ENCODE measurements at regions not wholly inside any gene's neighbourhood (a gene's known extent, or its start where the extent isn't known, plus 50 kb on each side); places are given as distances from the start of the nearest gene placed in this dataset.

- Histone ChIP-seq H3K4me3 (peak overlapping the region; percentile 33), H3F3A (ENCODE audit: low read depth) (peaks cover 15% of the 10 kb centered on the region), H4K20me1 (ENCODE audit: low read depth) (no peaks in the 10 kb centered on the region), H3K27ac (no peak overlapping the region), H3K4me1 (peaks cover 32% of the 10 kb centered on the region), H3K36me3 (no peaks in the 10 kb centered on the region), H3K27me3 (no peaks in the 10 kb centered on the region), H3K9me3 (ENCODE audit: low read depth) (no peaks in the 10 kb centered on the region), H3K9ac (no peak overlapping the region), H3K79me2 (ENCODE audit: low read depth) (no peaks in the 10 kb centered on the region), H2AFZ (replicated peaks) (peak overlapping the region; percentile 85), H3K4me2 (peak overlapping the region; percentile 65)
- Mint-ChIP-seq H3K36me3 (no peaks in the 10 kb centered on the region), H3K4me1 (peaks cover 29% of the 10 kb centered on the region), H3K27me3 (ENCODE audit: insufficient read depth, low read depth) (peaks cover 7% of the 10 kb centered on the region), H3K9me3 (no peaks in the 10 kb centered on the region), H3K4me3 (peak overlapping the region; percentile 74), H3K27ac (peak overlapping the region; percentile 59)
- peak; percentile 96 for DNase-seq (ENCODE audit: low spot score)
- TF ChIP-seq CTCF (IDR thresholded peaks at IDR 0.05) (peak; percentile 88), EZH2 (IDR thresholded peaks at IDR 0.05) (no peak), EZH2phosphoT487 (IDR thresholded peaks at IDR 0.05) (no peak)
Observed at GRCh38 chr14:30270200-30271161, 288.5 kb upstream of the G2E3 start.

GRCh38 chr14:30271811-30272323 is 287.1 kb upstream of the G2E3 start:
- peaks cover 15% of the 10 kb centered on the region for H3F3A ChIP-seq (ENCODE audit: low read depth)
- Mint-ChIP-seq H3K4me1 (peaks cover 29% of the 10 kb centered on the region), H3K27ac (no peak overlapping the region), H3K36me3 (no peaks in the 10 kb centered on the region), H3K27me3 (ENCODE audit: insufficient read depth, low read depth) (peaks cover 7% of the 10 kb centered on the region), H3K9me3 (no peaks in the 10 kb centered on the region), H3K4me3 (no peak overlapping the region)
- no peaks in the 10 kb centered on the region for H3K9me3 ChIP-seq (ENCODE audit: low read depth)
- H3K4me2 ChIP-seq: peak overlapping the region; percentile 51
- peak; percentile 45 for DNase-seq (ENCODE audit: low spot score)
- peaks cover 32% of the 10 kb centered on the region for H3K4me1 ChIP-seq
- H3K27ac ChIP-seq: no peak overlapping the region
- no peaks in the 10 kb centered on the region for H3K36me3 ChIP-seq
- TF ChIP-seq EZH2phosphoT487 (IDR thresholded peaks at IDR 0.05) (no peak), CTCF (IDR thresholded peaks at IDR 0.05) (no peak), EZH2 (IDR thresholded peaks at IDR 0.05) (no peak)
- H3K79me2 ChIP-seq (ENCODE audit: low read depth): no peaks in the 10 kb centered on the region
- no peaks in the 10 kb centered on the region for H3K27me3 ChIP-seq
- no peak overlapping the region for H3K4me3 ChIP-seq
- H2AFZ ChIP-seq (replicated peaks): peak overlapping the region; percentile 85
- no peaks in the 10 kb centered on the region for H4K20me1 ChIP-seq (ENCODE audit: low read depth)
- H3K9ac ChIP-seq: no peak overlapping the region

GRCh38 chr14:30272848-30273832 is 285.8 kb upstream of the G2E3 start:
- Histone ChIP-seq H3K79me2 (ENCODE audit: low read depth) (no peaks in the 10 kb centered on the region), H3K9ac (no peak overlapping the region), H3K9me3 (ENCODE audit: low read depth) (no peaks in the 10 kb centered on the region), H3K36me3 (no peaks in the 10 kb centered on the region), H2AFZ (replicated peaks) (peak overlapping the region; percentile 4), H3K4me2 (peak overlapping the region; percentile 15), H4K20me1 (ENCODE audit: low read depth) (no peaks in the 10 kb centered on the region), H3K27me3 (no peaks in the 10 kb centered on the region), H3K27ac (peak overlapping the region; percentile 50), H3K4me1 (peaks cover 32% of the 10 kb centered on the region), H3F3A (ENCODE audit: low read depth) (peaks cover 15% of the 10 kb centered on the region), H3K4me3 (no peak overlapping the region)
- no peaks in the 10 kb centered on the region for H3K36me3 Mint-ChIP-seq
- H3K27ac Mint-ChIP-seq: no peak overlapping the region
- H3K27me3 Mint-ChIP-seq (ENCODE audit: insufficient read depth, low read depth): peaks cover 7% of the 10 kb centered on the region
- no peaks in the 10 kb centered on the region for H3K9me3 Mint-ChIP-seq
- TF ChIP-seq EZH2phosphoT487 (IDR thresholded peaks at IDR 0.05) (no peak), CTCF (IDR thresholded peaks at IDR 0.05) (no peak), EZH2 (IDR thresholded peaks at IDR 0.05) (no peak)
- peak; percentile 45 for DNase-seq (ENCODE audit: low spot score)
- peaks cover 29% of the 10 kb centered on the region for H3K4me1 Mint-ChIP-seq
- H3K4me3 Mint-ChIP-seq: no peak overlapping the region

All from neural progenitor cell (in vitro differentiated cells).